CD14-positive monocyte (primary cell): ENCODE measurements at regions not wholly inside any gene's neighbourhood (a gene's known extent, or its start where the extent isn't known, plus 50 kb on each side); places are given as distances from the start of the nearest gene placed in this dataset.

Experiments
- DNase-seq, 3 donors: peaks; one replicate each; pipeline ENCODE4 v3.0.0-alpha.2; 2011 to 2022
- H2AFZ ChIP-seq: 2 replicates; pipeline ENCODE4 v1.6.0; 2012; ENCODE audit warnings: mild to moderate bottlenecking, low read depth, low read length, inconsistent platforms; ENCODE audit not compliant: insufficient read depth, poor library complexity, severe bottlenecking
- H3K27ac ChIP-seq, 2 donors: 1 replicate in 1 of 2; 2 replicates in 1 of 2; pipeline ENCODE4 v1.5.1; 2012 to 2013; ENCODE audit warnings: low read length in 2 of 2, control low read depth in 1 of 2, inconsistent platforms in 1 of 2, low read depth in 1 of 2, mild to moderate bottlenecking in 1 of 2
- H3K27me3 ChIP-seq, 2 donors: one replicate each; pipeline versions ENCODE4 v1.6.0 to v1.6.1; 2011 to 2013; ENCODE audit warnings: low read length in 2 of 2; ENCODE audit not compliant: control insufficient read depth in 2 of 2, insufficient read depth in 2 of 2
- H3K36me3 ChIP-seq, 2 donors: replicated peaks in 1 of 2; 1 replicate in 1 of 2; 2 replicates in 1 of 2; pipeline versions ENCODE4 v1.5.1 to v1.6.1; 2012 to 2013; ENCODE audit warnings: low read length in 2 of 2, control low read depth in 1 of 2, inconsistent platforms in 1 of 2, mild to moderate bottlenecking in 1 of 2; ENCODE audit not compliant: insufficient read depth in 2 of 2, control insufficient read depth in 1 of 2
- H3K4me1 ChIP-seq, 2 donors: 1 replicate in 1 of 2; 2 replicates in 1 of 2; pipeline versions ENCODE4 v1.5.1 to v1.6.1; 2012 to 2013; ENCODE audit warnings: low read length in 2 of 2, control low read depth in 1 of 2, inconsistent platforms in 1 of 2, mild to moderate bottlenecking in 1 of 2, moderate library complexity in 1 of 2; ENCODE audit not compliant: insufficient read depth in 2 of 2, control insufficient read depth in 1 of 2
- H3K4me2 ChIP-seq: replicated peaks from 2 replicates; pipeline ENCODE3; 2012; ENCODE audit warnings: low read length, moderate library complexity, mild to moderate bottlenecking; ENCODE audit not compliant: poor library complexity, severe bottlenecking; ENCODE audit errors: extremely low read depth
- H3K4me3 ChIP-seq, 3 experiments: fragments of 200-600 bp in 1 of 3; sonication (generic) in 1 of 3; replicated peaks in 1 of 3; 1 replicate in 2 of 3; 2 replicates in 1 of 3; pipeline ENCODE4 v1.5.1; 2011 to 2013; ENCODE audit warnings: low read length in 3 of 3, mild to moderate bottlenecking in 3 of 3, control low read depth in 2 of 3, low read depth in 2 of 3, inconsistent platforms in 1 of 3, moderate library complexity in 1 of 3
- H3K79me2 ChIP-seq: 2 replicates; pipeline ENCODE4 v1.6.0; 2012; ENCODE audit warnings: mild to moderate bottlenecking, control low read depth, inconsistent platforms, low read length, moderate library complexity; ENCODE audit not compliant: insufficient read depth
- H3K9ac ChIP-seq: 2 replicates; pipeline ENCODE4 v1.6.0; 2017; ENCODE audit warnings: low read length, mild to moderate bottlenecking; ENCODE audit not compliant: insufficient read depth, poor library complexity, severe bottlenecking
- H3K9me3 ChIP-seq, 2 donors: replicated peaks in 1 of 2; 1 replicate in 1 of 2; 2 replicates in 1 of 2; pipeline versions ENCODE4 v1.5.1 to v1.6.1; 2012 to 2013; ENCODE audit warnings: low read length in 2 of 2, control low read depth in 1 of 2; ENCODE audit not compliant: control insufficient read depth in 1 of 2, insufficient read depth in 1 of 2
- H4K20me1 ChIP-seq: 2 replicates; pipeline ENCODE4 v1.6.0; 2012; ENCODE audit warnings: mild to moderate bottlenecking, low read length, control low read depth, moderate library complexity; ENCODE audit not compliant: insufficient read depth
- H3K27ac Mint-ChIP-seq, 7 donors: one replicate each; pipeline ENCODE4 v1.8.0; 2020; ENCODE audit warnings: mild to moderate bottlenecking in 7 of 7, mixed read lengths in 7 of 7, moderate library complexity in 6 of 7, inconsistent platforms in 2 of 7
- H3K27me3 Mint-ChIP-seq, 3 donors: one replicate each; pipeline ENCODE4 v1.8.0; 2021 to 2022; ENCODE audit warnings: low read depth in 3 of 3, mild to moderate bottlenecking in 3 of 3, mixed read lengths in 3 of 3, moderate library complexity in 3 of 3, inconsistent platforms in 1 of 3
- H3K36me3 Mint-ChIP-seq, 2 donors: one replicate each; pipeline ENCODE4 v1.8.0; 2020; ENCODE audit warnings: mixed read lengths in 2 of 2, inconsistent platforms in 1 of 2, mild to moderate bottlenecking in 1 of 2
- H3K4me1 Mint-ChIP-seq: one replicate; pipeline ENCODE4 v1.8.0; 2020; ENCODE audit warnings: mild to moderate bottlenecking, mixed read lengths
- H3K4me3 Mint-ChIP-seq, 2 donors: one replicate each; pipeline ENCODE4 v1.8.0; 2020; ENCODE audit warnings: mild to moderate bottlenecking in 2 of 2, mixed read lengths in 2 of 2, moderate library complexity in 1 of 2
- H3K9me3 Mint-ChIP-seq, 7 donors: one replicate each; pipeline ENCODE4 v1.8.0; 2020 to 2022; ENCODE audit warnings: mixed read lengths in 7 of 7, mild to moderate bottlenecking in 6 of 7, moderate library complexity in 6 of 7, inconsistent platforms in 2 of 7
- WGBS: methylation state at CpG from one replicate; pipeline ENCODE4 v1.1.5; 2013; ENCODE audit warnings: missing lambda C conversion rate; ENCODE audit not compliant: insufficient coverage; 5-methylcytosine and 5-hydroxymethylcytosine counted together
- intact Hi-C, 2 donors: fragments of 100-400 bp; cut with micrococcal nuclease; formaldehyde crosslinking; loops; one replicate each; pipeline versions ENCODE4 v1.15.0 to v1.15.1; 2023
- TF ChIP-seq, protein P1 (sequence below): fragments of 200-600 bp; IDR thresholded peaks from one replicate; pipeline ENCODE4 v1.8.0; 2022; ENCODE audit warnings: antibody characterized with exemption, mild to moderate bottlenecking

DNA sequence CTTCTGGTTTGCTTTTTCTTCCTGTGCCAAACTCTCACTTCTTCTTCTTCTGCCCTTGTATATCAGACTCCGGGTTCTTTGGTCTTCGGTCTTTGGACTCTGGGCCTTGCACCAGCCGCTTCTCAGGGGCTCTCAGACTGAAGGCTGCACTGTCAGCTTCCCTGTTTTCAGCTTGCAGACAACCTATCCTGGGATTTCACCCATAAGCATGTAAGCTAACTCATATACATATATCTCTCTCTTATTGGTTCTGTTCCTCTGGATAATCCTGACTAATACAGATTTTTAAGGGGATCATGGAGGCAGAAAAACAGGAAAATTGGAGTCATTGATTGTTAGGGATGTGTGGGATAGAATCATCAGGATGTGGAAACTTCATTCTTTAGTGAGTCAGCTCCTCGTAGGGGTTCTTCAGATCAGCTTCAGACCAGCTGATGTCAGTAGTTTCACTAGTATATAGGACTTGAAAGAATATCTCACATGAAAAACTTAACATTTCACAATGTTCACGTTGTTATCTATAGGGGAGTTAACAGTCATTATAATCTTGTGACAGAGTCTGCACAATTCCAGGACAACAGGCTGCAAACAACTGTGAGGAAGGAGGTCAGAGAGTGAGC is 102.9 kb downstream of the RASSF9 start:
- Histone ChIP-seq H3K36me3 (no peaks in the 10 kb centered on the region), H3K9me3 (no peaks in the 10 kb centered on the region), H3K4me2 (no peak overlapping the region), H3K4me1 (no peaks in the 10 kb centered on the region), H3K9ac (no peak overlapping the region), H3K4me3 (no peak overlapping the region), H4K20me1 (no peaks in the 10 kb centered on the region), H3K27me3 (no peaks in the 10 kb centered on the region), H3K79me2 (no peaks in the 10 kb centered on the region), H3K27ac (no peak overlapping the region), H2AFZ (no peak overlapping the region)
- H3K4me3 Mint-ChIP-seq, result no peak overlapping the region
- H3K27me3 Mint-ChIP-seq, result no peaks in the 10 kb centered on the region
- H3K4me1 Mint-ChIP-seq, result no peaks in the 10 kb centered on the region
- DNase-seq, result no peak
- TF ChIP-seq, protein P1, sequence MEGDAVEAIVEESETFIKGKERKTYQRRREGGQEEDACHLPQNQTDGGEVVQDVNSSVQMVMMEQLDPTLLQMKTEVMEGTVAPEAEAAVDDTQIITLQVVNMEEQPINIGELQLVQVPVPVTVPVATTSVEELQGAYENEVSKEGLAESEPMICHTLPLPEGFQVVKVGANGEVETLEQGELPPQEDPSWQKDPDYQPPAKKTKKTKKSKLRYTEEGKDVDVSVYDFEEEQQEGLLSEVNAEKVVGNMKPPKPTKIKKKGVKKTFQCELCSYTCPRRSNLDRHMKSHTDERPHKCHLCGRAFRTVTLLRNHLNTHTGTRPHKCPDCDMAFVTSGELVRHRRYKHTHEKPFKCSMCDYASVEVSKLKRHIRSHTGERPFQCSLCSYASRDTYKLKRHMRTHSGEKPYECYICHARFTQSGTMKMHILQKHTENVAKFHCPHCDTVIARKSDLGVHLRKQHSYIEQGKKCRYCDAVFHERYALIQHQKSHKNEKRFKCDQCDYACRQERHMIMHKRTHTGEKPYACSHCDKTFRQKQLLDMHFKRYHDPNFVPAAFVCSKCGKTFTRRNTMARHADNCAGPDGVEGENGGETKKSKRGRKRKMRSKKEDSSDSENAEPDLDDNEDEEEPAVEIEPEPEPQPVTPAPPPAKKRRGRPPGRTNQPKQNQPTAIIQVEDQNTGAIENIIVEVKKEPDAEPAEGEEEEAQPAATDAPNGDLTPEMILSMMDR, result no peak
- peaks cover 0 to 2% (median 0%) of the 10 kb centered on the region in 7 donors for H3K9me3 Mint-ChIP-seq
- intact Hi-C loops, result no loop called here
- H3K27ac Mint-ChIP-seq, result no peak overlapping the region
- no peaks in the 10 kb centered on the region for H3K36me3 Mint-ChIP-seq
- WGBS, result 90% methylated on average over 2 of the region's 5 CpGs

DNA sequence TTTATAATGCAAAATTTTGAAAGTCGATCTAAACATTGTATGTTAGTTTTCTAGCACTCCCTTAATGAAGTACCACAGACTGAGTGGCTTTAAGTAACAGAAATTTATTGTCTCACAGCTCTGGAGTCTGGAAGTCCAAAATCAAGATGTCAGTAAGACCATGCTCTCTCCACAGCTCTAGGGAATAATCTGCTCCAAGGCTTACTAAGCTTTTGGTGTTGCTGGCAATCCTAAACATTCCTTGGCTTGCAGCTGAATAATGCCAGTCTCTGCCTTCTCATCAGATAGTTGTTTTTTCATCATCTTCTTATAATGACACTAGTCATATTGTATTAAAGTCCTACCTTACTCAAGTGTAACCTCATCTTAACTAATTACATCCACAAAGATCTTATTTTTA is 102.2 kb downstream of the RASSF9 start:
- Mint-ChIP-seq H3K9me3 (no peaks in the 10 kb centered on the region), H3K27ac (no peak overlapping the region), H3K4me1 (no peaks in the 10 kb centered on the region), H3K27me3 (no peaks in the 10 kb centered on the region), H3K36me3 (no peaks in the 10 kb centered on the region), H3K4me3 (no peak overlapping the region)
- Histone ChIP-seq H3K4me2 (no peak overlapping the region), H3K27ac (no peak overlapping the region), H3K27me3 (no peaks in the 10 kb centered on the region), H2AFZ (no peak overlapping the region), H3K9me3 (no peaks in the 10 kb centered on the region), H4K20me1 (no peaks in the 10 kb centered on the region), H3K4me1 (no peaks in the 10 kb centered on the region), H3K79me2 (no peaks in the 10 kb centered on the region), H3K9ac (no peak overlapping the region), H3K36me3 (no peaks in the 10 kb centered on the region), H3K4me3 (no peak overlapping the region)
- TF ChIP-seq, protein P1, result no peak
- DNase-seq, result no peak
- intact Hi-C loops, result no loop called here
- no CpG with 5 or more reads among the region's 1 CpG for WGBS
